ENCODE measurements at regions not wholly inside any gene's neighbourhood (a gene's known extent, or its start where the extent isn't known, plus 50 kb on each side); places are given as distances from the start of the nearest gene placed in this dataset.
"Not testable (repeated sequence)": the region's sequence is repeated elsewhere in the genome, so short reads cannot be mapped to it uniquely, and the experiment has no call there.

- DNase-seq (ENCODE audit: extremely low spot score): no peak
- POLR2A ChIA-PET: interaction anchor here (0.7 kb wide), 1 partner anchor 37 kb away, joined by 3 read pairs; no protein-coding TSS in a partner anchor
- CTCF ChIA-PET: no interaction called here
- no peak for TF ChIP-seq HDGF (IDR thresholded peaks at IDR 0.05; ENCODE audit: borderline replicate concordance)
- no peak for TF ChIP-seq SP1 (IDR thresholded peaks at IDR 0.05)
- TF ChIP-seq CTBP1 (IDR thresholded peaks at IDR 0.05; ENCODE audit: borderline replicate concordance): no peak
- no peak for TF ChIP-seq ZNF384 (IDR thresholded peaks at IDR 0.05)
- no peak for TF ChIP-seq SUZ12 (IDR thresholded peaks at IDR 0.05)
- TF ChIP-seq PKNOX1 (IDR thresholded peaks at IDR 0.05): no peak
- no peak for TF ChIP-seq L3MBTL2 (conservative IDR thresholded peaks at IDR 0.05)
- TF ChIP-seq ELF4 (IDR thresholded peaks at IDR 0.05): no peak
- TF ChIP-seq FOXK2 (IDR thresholded peaks at IDR 0.05): no peak
- TF ChIP-seq BHLHE40 (IDR thresholded peaks at IDR 0.05; ENCODE audit: borderline replicate concordance): no peak
- no peak for TF ChIP-seq FOXM1 (IDR thresholded peaks at IDR 0.05; ENCODE audit: borderline replicate concordance)
- no peak for TF ChIP-seq TARDBP (IDR thresholded peaks at IDR 0.05)
Observed at GRCh38 chr18:70397259-70397925, 108.5 kb downstream of the SOCS6 start.

- CTCF ChIA-PET; POLR2A ChIA-PET; DNase-seq (ENCODE audit: extremely low spot score): not testable (repeated sequence)
Observed at GRCh38 chr18:70395771-70396170, 106.9 kb downstream of the SOCS6 start.

GRCh38 chr18:70394672-70395071, 105.8 kb downstream of the SOCS6 start:
- POLR2A ChIA-PET: no interaction called here
- CTCF ChIA-PET: no interaction called here
- TF ChIP-seq NFRKB (IDR thresholded peaks at IDR 0.05): no peak
- no peak for TF ChIP-seq ZNF384 (IDR thresholded peaks at IDR 0.05)
- TF ChIP-seq BHLHE40 (IDR thresholded peaks at IDR 0.05; ENCODE audit: borderline replicate concordance): no peak
- TF ChIP-seq CTBP1 (IDR thresholded peaks at IDR 0.05; ENCODE audit: borderline replicate concordance): no peak
- DNase-seq (ENCODE audit: extremely low spot score): no peak

GRCh38 chr18:70390371-70391090, 101.7 kb downstream of the SOCS6 start:
- ChIA-PET POLR2A (no interaction called here), CTCF (no interaction called here)
- DNase-seq (ENCODE audit: extremely low spot score): no peak
- TF ChIP-seq SUZ12 (IDR thresholded peaks at IDR 0.05): no peak
- no peak for TF ChIP-seq L3MBTL2 (conservative IDR thresholded peaks at IDR 0.05)
- TF ChIP-seq FOXA1 (IDR thresholded peaks at IDR 0.05): no peak
- no peak for TF ChIP-seq TARDBP (IDR thresholded peaks at IDR 0.05)

GRCh38 chr18:70389036-70389435, 100.2 kb downstream of the SOCS6 start:
- DNase-seq (ENCODE audit: extremely low spot score); CTCF ChIA-PET; POLR2A ChIA-PET: not testable (repeated sequence)

GRCh38 chr18:70387027-70387426, 98.2 kb downstream of the SOCS6 start:
- ChIA-PET CTCF (interaction anchor here (0.6 kb wide), 2 partner anchors 29 to 30 kb away, joined by 3 to 5 read pairs; no protein-coding TSS in a partner anchor), POLR2A (no interaction called here)
- DNase-seq (ENCODE audit: extremely low spot score): no peak
- TF ChIP-seq ZNF384 (IDR thresholded peaks at IDR 0.05) (no peak), CTBP1 (IDR thresholded peaks at IDR 0.05; ENCODE audit: borderline replicate concordance) (no peak), FOXM1 (IDR thresholded peaks at IDR 0.05; ENCODE audit: borderline replicate concordance) (no peak), NFRKB (IDR thresholded peaks at IDR 0.05) (no peak), HDGF (IDR thresholded peaks at IDR 0.05; ENCODE audit: borderline replicate concordance) (no peak), BHLHE40 (IDR thresholded peaks at IDR 0.05; ENCODE audit: borderline replicate concordance) (no peak), ARNT (IDR thresholded peaks at IDR 0.05) (no peak), ELF4 (IDR thresholded peaks at IDR 0.05) (no peak), TARDBP (IDR thresholded peaks at IDR 0.05) (no peak), L3MBTL2 (conservative IDR thresholded peaks at IDR 0.05) (no peak)

GRCh38 chr18:70386582-70386981, 97.7 kb downstream of the SOCS6 start:
- DNase-seq (ENCODE audit: extremely low spot score): no peak
- ChIA-PET CTCF (interaction anchor here (0.6 kb wide), 2 partner anchors 29 to 30 kb away, joined by 3 to 5 read pairs; no protein-coding TSS in a partner anchor), POLR2A (no interaction called here)
- TF ChIP-seq PKNOX1 (IDR thresholded peaks at IDR 0.05) (no peak), ARNT (IDR thresholded peaks at IDR 0.05) (no peak), HDGF (IDR thresholded peaks at IDR 0.05; ENCODE audit: borderline replicate concordance) (no peak), FOXA1 (IDR thresholded peaks at IDR 0.05) (no peak), FOXM1 (IDR thresholded peaks at IDR 0.05; ENCODE audit: borderline replicate concordance) (no peak), CTBP1 (IDR thresholded peaks at IDR 0.05; ENCODE audit: borderline replicate concordance) (no peak), SP1 (IDR thresholded peaks at IDR 0.05) (no peak), FOXK2 (IDR thresholded peaks at IDR 0.05) (no peak), TARDBP (IDR thresholded peaks at IDR 0.05) (no peak), SUZ12 (IDR thresholded peaks at IDR 0.05) (no peak), BHLHE40 (IDR thresholded peaks at IDR 0.05; ENCODE audit: borderline replicate concordance) (no peak)

- ChIA-PET CTCF (interaction anchor here (1.2 kb wide), 1 partner anchor 25 kb away, joined by 3 read pairs; no protein-coding TSS in a partner anchor), POLR2A (no interaction called here)
- no peak for DNase-seq (ENCODE audit: extremely low spot score)
- TF ChIP-seq SP1 (IDR thresholded peaks at IDR 0.05) (no peak), ARNT (IDR thresholded peaks at IDR 0.05) (no peak), FOXM1 (IDR thresholded peaks at IDR 0.05; ENCODE audit: borderline replicate concordance) (no peak), TARDBP (IDR thresholded peaks at IDR 0.05) (no peak), FOXK2 (IDR thresholded peaks at IDR 0.05) (no peak), ZNF384 (IDR thresholded peaks at IDR 0.05) (no peak), L3MBTL2 (conservative IDR thresholded peaks at IDR 0.05) (no peak), CTBP1 (IDR thresholded peaks at IDR 0.05; ENCODE audit: borderline replicate concordance) (no peak), SUZ12 (IDR thresholded peaks at IDR 0.05) (no peak), LEF1 (IDR thresholded peaks at IDR 0.05; ENCODE audit: borderline replicate concordance) (no peak), NFRKB (IDR thresholded peaks at IDR 0.05) (no peak), ELF4 (IDR thresholded peaks at IDR 0.05) (no peak), PKNOX1 (IDR thresholded peaks at IDR 0.05) (no peak), HDGF (IDR thresholded peaks at IDR 0.05; ENCODE audit: borderline replicate concordance) (no peak), BHLHE40 (IDR thresholded peaks at IDR 0.05; ENCODE audit: borderline replicate concordance) (no peak), FOXA1 (IDR thresholded peaks at IDR 0.05) (no peak)
Observed at GRCh38 chr18:70385474-70385873, 96.6 kb downstream of the SOCS6 start.
